SK-MEL-5 (cell line): ENCODE measurements at regions not wholly inside any gene's neighbourhood (a gene's known extent, or its start where the extent isn't known, plus 50 kb on each side); places are given as distances from the start of the nearest gene placed in this dataset.

ENCODE experiments used
- DNase-seq: peaks from one replicate; pipeline ENCODE4 v3.0.0-alpha.2; 2016; ENCODE audit warnings: low read depth, low spot score
- in situ Hi-C: cut with HindIII; loops from 2 replicates; pipeline ENCODE4 v1.10.0; 2016; ENCODE audit warnings: low sequenced_read_pairs, high pct_unique_total_duplicates, low pct_unique_long_range_greater_than_20kb

GRCh38 chr9:109710830-109711229, 69.2 kb upstream of the PALM2AKAP2 start:
- in situ Hi-C loops, result no loop called here
- no peak for DNase-seq

GRCh38 chr9:109715344-109715743, 64.7 kb upstream of the PALM2AKAP2 start:
- DNase-seq, result no peak
- in situ Hi-C loops, result no loop called here

- in situ Hi-C loops, result no loop called here
- DNase-seq, result no peak
These were observed 63.4 kb upstream of the PALM2AKAP2 start for GRCh38 chr9:109716631-109717030.

GRCh38 chr9:109717342-109717741, 62.7 kb upstream of the PALM2AKAP2 start:
- DNase-seq, result no peak

GRCh38 chr9:109718861-109719260, 61.1 kb upstream of the PALM2AKAP2 start:
- in situ Hi-C loops, result no loop called here
- no peak for DNase-seq

More at GRCh38 chr9:109717342-109717741, 62.7 kb upstream of the PALM2AKAP2 start:
- in situ Hi-C loops, result no loop called here

GRCh38 chr9:109721001-109721400, 59.0 kb upstream of the PALM2AKAP2 start:
- peak; percentile 29 for DNase-seq
- in situ Hi-C loops, result no loop called here

GRCh38 chr9:109722007-109722406, 58.0 kb upstream of the PALM2AKAP2 start:
- in situ Hi-C loops, result no loop called here
- no peak for DNase-seq

- DNase-seq, result no peak
- in situ Hi-C loops, result no loop called here
These were observed 56.2 kb upstream of the PALM2AKAP2 start for GRCh38 chr9:109723781-109724180.

GRCh38 chr9:109725460-109725859, 54.5 kb upstream of the PALM2AKAP2 start:
- in situ Hi-C loops, result no loop called here
- DNase-seq, result no peak

GRCh38 chr9:109726119-109726518, 53.9 kb upstream of the PALM2AKAP2 start:
- no peak for DNase-seq
- in situ Hi-C loops, result no loop called here

GRCh38 chr9:109728686-109729300, 51.2 kb upstream of the PALM2AKAP2 start:
- no peak for DNase-seq
- in situ Hi-C loops, result no loop called here

- in situ Hi-C loops, result no loop called here
- DNase-seq, result no peak
These were observed 50.5 kb upstream of the PALM2AKAP2 start for GRCh38 chr9:109729513-109729912.
